Left forelimb (tissue), 1 donor: ENCODE measurements at regions not wholly inside any gene's neighbourhood (a gene's known extent, or its start where the extent isn't known, plus 50 kb on each side); places are given as distances from the start of the nearest gene placed in this dataset.

Source experiments
- DNase-seq: peaks from one replicate; pipeline ENCODE4 v3.0.0-alpha.2; 2018; ENCODE audit warnings: low spot score

DNA sequence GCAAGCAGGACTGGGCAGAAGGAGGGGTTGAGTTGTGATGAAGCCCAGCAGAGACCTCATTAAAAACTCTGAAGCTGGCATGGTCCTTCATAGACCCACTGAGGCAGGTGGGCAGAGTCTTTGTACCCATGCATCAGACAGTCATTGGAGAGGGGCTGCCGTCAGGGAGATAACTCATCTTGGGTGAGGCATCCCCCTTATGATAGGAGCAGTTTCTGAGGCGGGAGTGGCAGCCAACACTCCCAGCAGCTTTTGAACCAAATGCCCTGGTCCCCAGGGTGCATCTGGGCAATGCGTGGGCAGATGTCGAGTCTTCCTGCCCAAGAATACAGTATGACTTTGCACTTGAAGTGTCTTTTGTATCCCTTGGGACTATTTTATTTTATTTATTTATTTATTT is 68.1 kb downstream of the HTR5A start:
- no peak for DNase-seq

DNA sequence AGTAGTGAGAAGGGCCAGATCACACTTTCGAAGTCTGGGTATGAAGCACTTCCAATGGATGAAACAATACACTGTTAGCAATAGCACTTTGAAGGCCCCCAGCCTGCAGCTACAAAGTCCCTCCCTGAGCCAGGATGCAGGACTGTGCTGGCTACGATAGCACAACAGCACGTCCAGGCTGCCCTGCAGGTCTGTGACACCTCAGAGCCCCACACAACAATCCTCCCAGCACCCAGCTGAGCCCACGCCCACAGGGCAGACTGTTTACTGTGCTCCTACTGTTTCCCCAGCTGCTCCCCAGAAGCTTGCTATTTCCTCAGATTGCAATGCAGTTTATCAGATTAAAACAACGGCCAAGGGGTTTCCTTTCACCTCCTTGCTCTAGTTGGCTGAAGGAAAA is 71.4 kb downstream of the HTR5A start:
- DNase-seq, result no peak

DNA sequence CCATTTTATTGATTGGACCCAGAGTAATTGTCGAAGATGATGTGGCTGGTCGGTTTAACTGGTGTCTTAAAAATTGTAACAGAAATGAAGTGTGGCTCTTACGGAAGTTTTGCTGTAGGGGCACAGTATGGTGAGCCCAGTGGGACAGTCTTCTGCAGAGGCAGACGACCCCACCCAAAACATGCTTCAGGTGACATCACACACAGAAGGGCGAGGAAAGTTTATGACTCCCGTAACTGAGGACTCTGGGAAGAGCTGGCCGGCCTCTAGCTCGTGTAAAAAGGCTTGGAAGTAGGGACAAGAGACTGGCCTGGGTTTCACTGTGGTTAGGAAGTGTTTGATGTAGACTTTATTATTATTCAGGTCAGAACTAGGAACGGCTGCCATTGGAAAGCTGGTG is 73.3 kb downstream of the HTR5A start:
- DNase-seq, result no peak

DNA sequence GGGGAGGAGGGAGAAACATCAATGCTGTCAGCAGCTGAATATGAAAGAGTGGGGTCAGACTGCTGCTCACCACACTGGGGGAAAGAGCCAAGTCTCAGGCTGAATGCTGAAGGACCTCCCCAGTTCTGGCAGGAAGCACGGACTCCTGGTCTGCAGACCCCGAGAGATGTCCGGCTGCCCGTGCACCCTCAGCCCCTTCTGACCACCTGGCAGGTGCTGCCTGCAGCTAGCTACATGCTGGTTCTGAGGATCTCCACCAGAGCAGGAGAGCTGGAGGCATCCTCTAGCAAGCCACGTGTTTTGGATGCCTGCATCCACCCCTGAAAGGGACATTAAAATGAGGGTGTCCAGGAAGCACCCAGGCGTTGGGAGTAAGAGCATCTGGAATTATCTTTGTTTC is 74.2 kb downstream of the HTR5A start:
- DNase-seq, result no peak

DNA sequence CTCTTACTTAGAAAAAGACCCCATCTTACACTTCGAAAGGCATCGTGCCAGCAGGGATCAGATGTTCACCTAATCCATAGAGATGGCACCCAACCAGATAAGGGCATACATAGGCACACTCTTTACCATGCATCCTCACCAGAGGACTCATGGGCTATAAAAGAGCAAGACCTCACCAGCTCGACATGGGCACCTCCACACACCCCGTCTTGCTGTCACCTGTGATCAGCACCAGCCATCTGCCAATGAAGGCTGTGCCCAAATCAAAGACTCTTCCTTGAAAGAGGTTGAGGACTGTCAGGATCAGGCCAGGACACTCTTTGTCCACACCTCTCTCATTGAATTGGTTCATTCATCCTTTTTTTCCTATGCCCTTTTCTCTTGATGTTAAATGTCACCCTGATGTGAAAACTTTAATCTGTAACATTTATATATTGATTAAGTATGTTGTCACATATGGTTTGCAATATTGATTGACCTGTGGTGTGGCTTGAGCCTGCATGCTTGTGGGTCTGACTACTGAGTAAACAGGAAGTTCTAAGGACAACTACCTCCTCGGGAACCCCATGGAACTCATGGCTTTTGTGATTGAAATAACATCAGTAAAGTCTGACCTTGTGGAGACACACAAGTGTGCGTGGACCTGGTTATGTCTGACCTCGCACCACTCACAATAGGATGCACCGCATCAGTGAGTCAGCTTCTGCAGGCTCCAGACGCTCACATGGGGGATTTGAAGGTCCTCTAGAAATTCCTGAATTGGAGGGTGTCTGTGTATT is 75.5 kb downstream of the HTR5A start:
- no peak for DNase-seq

DNA sequence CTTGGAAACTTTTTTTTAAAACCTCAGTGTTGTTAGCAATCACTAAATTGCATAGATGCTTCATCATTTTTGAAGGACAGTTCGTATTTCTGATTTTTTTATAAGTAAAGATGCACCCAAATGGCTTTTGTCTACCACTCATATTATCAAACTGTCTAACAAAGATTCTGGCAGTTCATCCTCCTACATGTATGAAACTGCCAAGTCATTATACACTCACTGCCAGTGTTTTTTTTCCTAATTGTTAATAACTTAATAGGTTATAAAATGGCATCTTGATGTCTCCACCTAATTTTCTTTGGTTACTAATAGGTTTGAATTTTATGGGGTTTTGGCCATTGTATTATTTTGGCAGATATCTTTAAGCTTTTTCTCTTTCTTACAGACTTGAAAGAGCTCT is 77.0 kb downstream of the HTR5A start:
- no peak for DNase-seq

DNA sequence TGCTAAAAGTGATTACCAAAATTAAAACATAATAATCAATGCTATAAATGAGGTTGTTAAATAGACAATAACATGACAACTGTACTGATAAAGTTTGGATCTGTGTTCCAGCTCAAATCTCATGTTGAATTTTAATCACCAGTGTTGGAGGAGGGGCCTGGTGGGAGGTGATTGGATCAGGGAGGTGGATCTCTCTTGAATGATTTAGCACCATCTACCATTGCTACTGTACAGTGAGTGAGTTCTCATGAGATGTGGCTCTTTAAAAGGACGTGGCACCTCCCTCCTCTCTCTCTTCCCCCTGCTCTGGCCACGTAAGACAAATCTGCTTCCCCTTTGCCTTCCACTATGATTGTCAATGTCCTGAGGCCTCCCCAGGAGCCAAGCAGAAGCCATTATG is 77.5 kb downstream of the HTR5A start:
- no peak for DNase-seq

DNA sequence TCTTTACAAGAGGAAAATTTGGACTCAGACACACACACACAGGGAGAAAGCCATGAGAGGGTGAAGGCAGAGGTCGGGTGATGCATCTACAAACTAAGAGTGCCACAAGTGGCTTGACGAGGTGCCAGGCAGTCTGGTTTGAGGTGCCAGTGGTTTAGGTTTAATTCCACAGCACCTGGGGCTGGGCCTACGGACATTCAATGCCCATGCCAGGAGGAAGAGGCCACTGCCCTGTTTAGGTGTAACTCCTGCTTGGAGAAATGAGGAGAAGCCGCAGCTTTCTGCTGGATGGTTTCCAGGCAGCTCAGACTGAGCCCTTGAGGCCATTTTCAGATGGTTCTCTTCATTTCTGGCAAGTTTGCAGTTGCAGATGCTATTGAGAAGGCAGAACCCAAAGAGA is 83.6 kb downstream of the HTR5A start:
- DNase-seq, result no peak

DNA sequence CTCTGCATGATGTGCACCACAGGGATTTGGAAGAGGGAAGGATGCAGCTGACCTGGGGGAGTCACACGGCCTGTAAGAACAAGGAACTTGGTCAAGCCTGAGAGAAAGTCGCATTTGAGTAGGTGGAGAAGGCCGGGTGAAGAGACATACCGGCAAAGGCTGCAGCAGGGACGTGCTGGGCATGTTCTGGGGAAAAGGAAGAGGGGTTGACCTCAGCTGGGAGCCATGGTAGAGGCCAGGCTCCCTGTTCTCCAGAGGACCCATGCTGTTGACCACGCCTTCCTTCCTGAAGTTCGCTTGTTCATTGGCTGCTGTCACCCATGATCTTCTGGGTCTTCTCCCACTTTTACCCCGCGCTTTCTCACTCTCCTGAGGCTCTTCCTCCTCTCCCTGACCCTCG is 84.5 kb downstream of the HTR5A start:
- DNase-seq, result no peak

DNA sequence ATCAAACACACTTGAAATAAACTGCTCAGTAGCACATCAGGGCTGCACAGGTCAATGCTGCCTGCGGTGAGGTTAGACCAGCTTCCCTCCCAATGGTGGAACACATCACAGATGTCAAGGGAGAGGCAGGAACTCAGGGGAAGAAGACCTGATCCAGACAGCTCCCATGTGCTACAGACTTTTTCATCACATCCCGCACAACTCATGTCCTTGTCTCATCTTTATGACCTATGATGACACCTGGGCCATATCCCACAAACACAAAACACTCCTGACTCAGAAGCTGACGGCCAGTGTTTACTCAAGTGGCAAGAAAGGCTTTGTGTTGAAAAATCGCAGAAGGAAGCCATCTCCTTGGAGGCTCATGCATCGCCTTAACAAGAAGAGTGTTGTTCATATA is 91.6 kb downstream of the HTR5A start:
- DNase-seq, result no peak

DNA sequence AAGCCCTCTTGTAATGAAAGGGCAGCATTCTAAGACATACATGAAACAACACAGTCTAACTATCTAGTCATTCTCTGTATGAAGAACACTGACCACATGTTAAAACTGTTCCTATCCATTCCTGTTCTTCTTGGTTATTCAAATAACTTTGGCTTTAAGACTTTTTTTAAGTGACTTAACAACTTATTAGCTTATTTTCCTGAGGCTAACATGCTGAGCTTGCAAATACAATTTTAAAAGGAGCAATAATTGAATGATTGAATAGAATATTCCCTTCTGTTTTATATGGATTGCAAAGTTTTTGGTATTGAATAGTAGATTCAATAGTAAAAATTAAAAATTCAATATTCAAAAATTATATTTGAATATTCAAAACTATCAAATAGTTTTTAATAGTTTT is 92.3 kb downstream of the HTR5A start:
- DNase-seq, result no peak

DNA sequence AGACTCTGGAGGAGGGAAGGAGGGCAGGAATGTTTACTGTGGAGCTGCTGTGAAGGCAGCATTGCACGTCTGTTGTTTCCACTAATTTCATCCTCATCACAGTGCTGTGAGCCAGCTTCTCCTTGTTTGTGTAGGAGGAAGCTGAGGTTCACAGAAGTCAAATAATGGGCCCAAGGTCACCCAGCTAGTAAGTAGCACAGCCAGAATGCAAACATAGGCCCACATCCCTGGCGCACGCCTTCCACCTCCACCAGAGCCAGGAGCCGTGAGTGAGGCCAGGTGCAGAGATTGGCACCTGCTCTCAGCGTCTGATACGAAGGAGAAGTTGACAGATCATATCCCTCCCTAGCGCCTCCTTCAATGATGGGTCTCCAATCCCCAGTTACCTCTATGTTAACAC is 93.6 kb downstream of the HTR5A start:
- no peak for DNase-seq

DNA sequence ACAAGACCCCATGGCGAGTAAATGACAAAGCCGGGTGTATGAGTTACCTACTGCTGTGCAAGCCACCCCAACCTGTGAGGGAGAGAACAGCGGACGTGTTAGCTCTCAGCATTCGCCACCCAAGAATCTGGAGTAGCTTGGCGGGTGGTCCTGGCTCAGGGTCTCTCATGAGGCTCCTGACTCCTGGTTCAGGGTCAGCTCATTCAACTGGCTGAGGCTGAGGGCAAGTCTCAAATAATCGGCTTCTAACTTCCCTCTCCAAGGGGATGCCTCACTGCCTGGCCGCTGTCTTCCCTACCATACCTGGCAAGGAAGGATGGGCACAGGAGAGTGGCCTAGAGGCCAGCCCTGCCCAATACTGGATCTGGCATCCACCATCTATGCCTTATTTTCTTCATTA is 94.2 kb downstream of the HTR5A start:
- DNase-seq, result no peak

DNA sequence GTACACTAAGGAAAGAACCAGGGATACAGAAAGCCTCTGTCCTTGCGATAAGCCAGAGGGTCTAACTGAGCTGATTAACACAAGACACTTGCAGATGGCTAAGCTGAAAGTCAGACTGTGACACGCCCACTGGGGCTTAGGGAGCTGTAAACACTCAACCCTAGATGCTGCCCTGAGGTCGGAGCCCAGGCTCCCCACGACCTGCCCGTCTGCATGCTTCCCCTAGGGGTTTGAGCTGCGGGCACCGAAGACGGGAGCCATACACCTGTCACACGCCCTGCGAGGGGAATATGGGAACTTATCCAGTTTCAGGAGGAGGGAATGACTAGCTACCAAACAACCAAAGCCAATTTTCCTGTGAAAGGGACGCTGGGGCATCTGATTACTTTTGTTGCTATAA is 96.0 kb downstream of the HTR5A start:
- DNase-seq, result no peak

DNA sequence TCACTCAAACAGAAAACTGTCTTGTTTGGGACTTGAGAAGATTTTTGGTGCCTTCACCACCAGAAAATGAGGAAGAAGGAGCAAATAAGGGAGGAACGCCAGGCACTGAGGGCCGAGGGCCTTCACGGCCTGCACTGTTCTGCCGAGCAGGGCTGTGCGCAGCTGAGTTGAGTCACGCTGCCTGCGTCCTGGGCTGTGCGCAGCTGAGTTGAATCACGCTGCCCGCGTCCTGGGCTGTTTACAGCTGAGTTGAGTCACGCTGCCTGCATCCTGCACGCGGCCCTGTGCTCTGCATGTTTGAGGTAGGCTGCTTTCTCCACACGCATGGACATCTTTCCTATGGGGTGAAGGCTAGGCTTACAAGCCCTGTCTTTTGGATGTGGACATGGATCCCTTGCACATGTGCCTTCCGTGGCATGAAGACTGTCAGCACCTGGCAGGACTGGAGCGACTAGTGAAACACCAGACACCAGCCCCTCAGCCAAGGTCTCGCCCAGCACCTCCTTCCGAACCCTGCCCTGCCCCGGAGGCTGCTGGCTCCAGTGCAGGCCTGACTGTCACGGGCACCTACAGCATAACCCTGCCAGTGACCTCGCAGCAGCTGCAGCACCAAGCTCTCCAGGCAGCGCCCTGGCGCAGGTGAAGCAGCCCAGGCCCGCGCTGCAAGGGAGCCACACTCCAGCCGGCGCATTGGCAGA is 96.7 kb downstream of the HTR5A start:
- no peak for DNase-seq

DNA sequence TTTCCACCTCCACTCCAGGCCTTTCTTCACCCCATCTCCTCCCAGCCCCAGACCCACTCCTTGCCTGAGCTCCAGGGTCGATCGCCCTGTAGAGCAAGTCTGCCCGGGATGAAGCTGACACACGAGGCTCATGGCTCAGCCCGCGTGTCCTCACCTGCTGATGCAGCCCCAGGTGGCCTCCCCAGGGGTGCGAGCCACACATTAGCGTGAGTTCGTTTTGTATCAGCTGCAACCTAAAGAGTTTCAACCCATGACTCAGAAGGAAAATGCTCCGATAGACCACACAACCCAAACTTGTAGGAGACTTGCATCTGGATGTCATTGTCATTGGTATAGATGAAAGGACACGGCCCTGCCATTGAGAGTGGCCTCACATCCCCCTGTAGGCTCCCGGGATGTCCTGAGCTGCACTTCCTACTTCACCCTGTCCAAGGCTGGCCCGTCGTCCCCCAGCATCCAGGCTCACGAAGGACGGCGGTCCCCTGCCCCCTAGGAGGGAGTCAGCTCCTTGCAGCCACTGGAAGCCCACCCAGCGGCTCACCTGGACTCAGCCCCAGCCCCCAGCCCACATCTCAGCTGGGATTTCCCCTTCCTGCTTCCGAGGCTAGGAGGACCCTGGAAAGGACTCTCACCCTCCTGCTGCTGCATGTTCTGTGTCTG is 97.7 kb downstream of the HTR5A start:
- no peak for DNase-seq

DNA sequence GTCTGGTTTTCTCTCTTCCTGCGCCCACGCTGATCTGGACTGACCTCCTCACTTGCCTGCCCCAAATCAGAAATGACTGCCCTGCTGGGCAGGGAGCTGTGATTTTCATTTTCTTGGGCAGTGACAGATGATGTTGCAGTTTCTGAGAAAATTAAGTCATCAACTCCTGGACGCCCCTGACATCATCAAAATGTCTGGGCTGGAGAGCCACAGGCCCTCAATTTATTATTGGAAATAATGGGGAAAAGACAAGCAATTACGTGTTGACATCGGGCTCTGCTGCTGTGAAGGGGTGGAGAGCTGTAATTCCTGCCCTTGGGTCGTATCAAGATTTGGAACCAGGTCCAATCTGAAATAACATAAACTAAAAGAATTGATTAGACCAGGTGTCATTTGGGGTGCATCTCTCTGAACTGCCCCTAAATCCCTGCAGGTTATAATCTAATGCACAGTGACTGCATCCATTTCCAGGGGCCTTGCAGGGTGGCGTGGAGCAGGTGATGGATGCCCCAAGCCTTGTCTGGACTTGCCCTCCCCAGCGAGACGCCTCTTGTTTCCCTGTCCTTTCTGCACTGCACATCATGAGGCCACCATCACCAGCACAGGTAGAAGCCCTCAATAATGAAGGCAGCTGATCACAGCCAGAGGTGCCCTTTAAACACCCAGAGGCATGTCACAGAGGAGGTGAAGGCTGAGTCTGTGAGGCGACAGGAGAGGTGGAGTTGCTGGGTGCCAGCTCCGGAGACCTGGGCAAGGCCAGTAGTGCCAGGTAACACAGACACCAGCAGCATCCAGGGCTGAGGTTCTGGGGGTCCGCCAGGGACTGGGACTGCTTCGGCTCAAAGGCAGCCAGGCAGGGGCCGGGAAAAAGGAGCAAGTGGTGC is 98.7 kb downstream of the HTR5A start:
- DNase-seq, result no peak

DNA sequence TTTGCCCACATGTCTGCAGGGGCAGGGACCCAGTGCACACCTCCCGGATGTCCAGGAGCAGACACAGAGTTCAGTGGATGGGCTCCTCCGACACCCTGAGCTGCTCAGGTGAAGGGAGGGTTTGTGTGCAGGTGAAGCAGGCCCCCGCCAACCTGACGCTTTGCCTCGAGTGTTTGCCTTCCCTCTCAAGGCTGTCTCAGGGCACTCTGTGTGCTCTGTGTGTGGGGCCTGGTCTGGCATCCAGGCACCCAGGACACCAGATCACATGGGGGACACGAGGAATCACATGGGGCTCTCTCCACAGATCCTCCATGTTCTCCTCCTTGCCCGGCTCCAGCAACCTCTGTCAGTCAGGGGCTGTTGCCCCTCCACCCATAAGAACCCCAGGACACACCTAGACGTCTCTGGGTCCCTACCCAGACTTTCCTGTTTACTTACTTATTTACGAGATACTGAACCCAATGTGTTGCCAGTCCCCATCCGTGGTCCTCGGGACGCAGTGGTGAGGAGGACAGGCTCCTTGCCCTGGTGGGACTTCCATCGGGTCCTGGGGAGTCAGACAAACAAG is 99.5 kb downstream of the HTR5A start:
- DNase-seq, result no peak

DNA sequence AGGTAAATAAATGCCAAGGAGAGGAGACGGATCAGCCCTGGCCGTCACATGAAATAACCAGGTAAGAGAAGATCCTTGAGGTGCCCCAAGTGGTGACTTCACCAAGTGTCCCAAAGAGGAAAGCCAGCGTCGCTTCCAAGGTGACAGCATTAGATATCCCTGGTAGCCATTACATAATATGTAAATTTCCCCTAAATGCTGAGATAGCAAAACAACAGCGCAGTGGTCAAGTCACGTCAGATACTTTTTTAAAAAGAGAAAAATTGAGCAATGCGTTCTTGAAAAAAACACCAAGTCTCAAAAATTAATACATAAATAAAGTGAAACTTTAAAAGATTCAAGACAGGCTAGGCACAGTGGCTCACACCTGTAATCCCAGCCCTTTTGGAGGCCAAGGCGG is 100.2 kb downstream of the HTR5A start:
- DNase-seq, result no peak

DNA sequence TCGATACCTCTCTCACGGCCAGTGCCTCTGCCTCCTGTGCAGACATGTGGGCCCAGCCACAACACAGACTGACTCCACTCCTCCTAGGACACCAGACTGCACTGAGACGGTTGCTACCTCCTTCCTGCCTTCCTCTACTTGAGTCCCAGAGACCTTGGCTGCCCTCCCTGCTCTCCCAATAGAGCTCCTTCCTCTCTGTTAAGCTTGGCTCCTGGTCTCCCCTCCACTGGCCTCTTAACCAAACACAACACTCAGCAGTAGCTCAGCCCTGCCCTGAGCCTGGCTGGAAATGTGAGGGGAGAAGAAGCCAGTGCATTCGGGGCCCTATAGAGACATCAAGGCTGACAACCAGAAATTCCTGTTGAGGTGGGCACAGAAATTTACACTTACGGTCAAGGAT is 102.0 kb downstream of the HTR5A start:
- DNase-seq, result no peak

DNA sequence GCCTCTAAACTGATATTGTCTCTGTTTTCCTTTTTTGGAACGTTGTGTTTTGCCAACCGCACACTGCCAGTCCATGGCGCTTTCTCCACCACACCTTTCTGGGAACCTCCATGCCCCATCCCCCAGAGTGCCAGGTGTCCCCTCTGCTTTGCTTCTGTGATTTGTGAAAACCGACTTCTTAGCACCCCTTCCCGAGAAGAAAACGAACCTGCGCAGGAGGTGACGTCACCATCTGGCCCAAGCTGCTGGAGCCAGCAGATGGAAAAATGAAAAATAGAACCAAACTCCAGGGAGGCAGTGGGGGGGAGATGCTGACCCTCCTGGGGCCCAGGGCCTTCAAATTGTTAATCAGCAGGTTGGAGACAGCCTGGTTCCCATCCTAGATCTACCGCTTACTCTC is 103.8 kb downstream of the HTR5A start:
- DNase-seq, result no peak

DNA sequence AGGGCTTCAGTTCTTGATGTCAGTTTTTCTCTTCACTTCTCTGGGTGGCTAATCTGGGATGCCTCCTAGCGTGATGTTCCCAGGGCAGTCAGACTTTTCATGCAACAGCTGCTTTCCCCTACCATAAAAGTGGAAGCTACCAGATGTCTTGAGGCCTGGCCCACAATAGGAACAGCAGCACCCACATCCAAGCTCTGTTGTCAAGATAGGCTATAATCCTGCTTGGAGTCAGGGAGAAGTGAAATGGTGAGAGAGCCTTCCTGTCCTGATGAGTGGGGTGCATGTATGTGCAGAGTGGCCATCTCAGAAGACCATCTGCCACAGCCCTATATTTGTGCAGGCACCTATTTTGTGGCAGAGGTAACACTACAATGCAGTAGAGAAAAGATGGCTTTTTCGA is 108.0 kb downstream of the HTR5A start:
- no peak for DNase-seq
